ENCODE measurements at regions not wholly inside any gene's neighbourhood (a gene's known extent, or its start where the extent isn't known, plus 50 kb on each side); places are given as distances from the start of the nearest gene placed in this dataset.

GRCh38 chr5:85441156-85441555 is 1056.5 kb upstream of the EDIL3 start:
- Histone ChIP-seq H2AFZ (ENCODE audit: low read length) (no peak overlapping the region), H3K4me1 (ENCODE audit: insufficient read depth, low read length, poor library complexity, severe bottlenecking) (no peaks in the 10 kb centered on the region), H3K4me2 (ENCODE audit: low read depth, low read length, poor library complexity, severe bottlenecking) (no peak overlapping the region), H3K9ac (ENCODE audit: low read depth, low read length, poor library complexity, severe bottlenecking) (no peak overlapping the region), H3K36me3 (ENCODE audit: insufficient read depth, low read length) (no peaks in the 10 kb centered on the region), H3K79me2 (ENCODE audit: insufficient read depth, low read length) (no peaks in the 10 kb centered on the region), H3K4me3 (ENCODE audit: low read length, poor library complexity, severe bottlenecking) (no peak overlapping the region), H3K9me3 (ENCODE audit: insufficient read depth, low read depth, low read length) (no peaks in the 10 kb centered on the region), H3K27me3 (ENCODE audit: insufficient read depth, low read length, poor library complexity, severe bottlenecking) (no peaks in the 10 kb centered on the region), H3F3A (ENCODE audit: low read depth) (no peaks in the 10 kb centered on the region), H4K20me1 (ENCODE audit: insufficient read depth, low read length, poor library complexity, severe bottlenecking) (no peaks in the 10 kb centered on the region), H3K9me2 (replicated peaks; ENCODE audit: low read depth, low read length) (no peaks in the 10 kb centered on the region)
- TF ChIP-seq EZH2phosphoT487 (IDR thresholded peaks at IDR 0.05; ENCODE audit: borderline replicate concordance): no peak
- TF ChIP-seq CTCF (conservative IDR thresholded peaks at IDR 0.05; ENCODE audit: low read length): no peak

GRCh38 chr5:85441853-85442252 is 1057.2 kb upstream of the EDIL3 start:
- Histone ChIP-seq H4K20me1 (ENCODE audit: insufficient read depth, low read length, poor library complexity, severe bottlenecking) (no peaks in the 10 kb centered on the region), H3K9me3 (ENCODE audit: insufficient read depth, low read depth, low read length) (no peaks in the 10 kb centered on the region), H3K79me2 (ENCODE audit: insufficient read depth, low read length) (no peaks in the 10 kb centered on the region), H2AFZ (ENCODE audit: low read length) (no peak overlapping the region), H3K27me3 (ENCODE audit: insufficient read depth, low read length, poor library complexity, severe bottlenecking) (no peaks in the 10 kb centered on the region), H3F3A (ENCODE audit: low read depth) (no peaks in the 10 kb centered on the region), H3K9me2 (replicated peaks; ENCODE audit: low read depth, low read length) (no peaks in the 10 kb centered on the region), H3K4me2 (ENCODE audit: low read depth, low read length, poor library complexity, severe bottlenecking) (no peak overlapping the region), H3K4me1 (ENCODE audit: insufficient read depth, low read length, poor library complexity, severe bottlenecking) (no peaks in the 10 kb centered on the region), H3K9ac (ENCODE audit: low read depth, low read length, poor library complexity, severe bottlenecking) (no peak overlapping the region), H3K4me3 (ENCODE audit: low read length, poor library complexity, severe bottlenecking) (no peak overlapping the region), H3K36me3 (ENCODE audit: insufficient read depth, low read length) (no peaks in the 10 kb centered on the region)
- TF ChIP-seq CTCF (conservative IDR thresholded peaks at IDR 0.05; ENCODE audit: low read length) (no peak), EZH2phosphoT487 (IDR thresholded peaks at IDR 0.05; ENCODE audit: borderline replicate concordance) (no peak)

- Histone ChIP-seq H3K9me3 (ENCODE audit: insufficient read depth, low read depth, low read length) (no peaks in the 10 kb centered on the region), H3K4me3 (ENCODE audit: low read length, poor library complexity, severe bottlenecking) (no peak overlapping the region), H4K20me1 (ENCODE audit: insufficient read depth, low read length, poor library complexity, severe bottlenecking) (no peaks in the 10 kb centered on the region), H3K9me2 (replicated peaks; ENCODE audit: low read depth, low read length) (no peaks in the 10 kb centered on the region), H3K9ac (ENCODE audit: low read depth, low read length, poor library complexity, severe bottlenecking) (no peak overlapping the region), H3K79me2 (ENCODE audit: insufficient read depth, low read length) (no peaks in the 10 kb centered on the region), H3K4me2 (ENCODE audit: low read depth, low read length, poor library complexity, severe bottlenecking) (no peak overlapping the region), H3F3A (ENCODE audit: low read depth) (no peaks in the 10 kb centered on the region), H3K36me3 (ENCODE audit: insufficient read depth, low read length) (no peaks in the 10 kb centered on the region), H3K4me1 (ENCODE audit: insufficient read depth, low read length, poor library complexity, severe bottlenecking) (no peaks in the 10 kb centered on the region), H3K27me3 (ENCODE audit: insufficient read depth, low read length, poor library complexity, severe bottlenecking) (no peaks in the 10 kb centered on the region), H2AFZ (ENCODE audit: low read length) (no peak overlapping the region)
- TF ChIP-seq EZH2phosphoT487 (IDR thresholded peaks at IDR 0.05; ENCODE audit: borderline replicate concordance): no peak
- no peak for TF ChIP-seq CTCF (conservative IDR thresholded peaks at IDR 0.05; ENCODE audit: low read length)
These were observed 1067.8 kb upstream of the EDIL3 start for GRCh38 chr5:85452322-85453025.

Data from Loucy (cell line).